ENCODE measurements at regions not wholly inside any gene's neighbourhood (a gene's known extent, or its start where the extent isn't known, plus 50 kb on each side); places are given as distances from the start of the nearest gene placed in this dataset.

DNA sequence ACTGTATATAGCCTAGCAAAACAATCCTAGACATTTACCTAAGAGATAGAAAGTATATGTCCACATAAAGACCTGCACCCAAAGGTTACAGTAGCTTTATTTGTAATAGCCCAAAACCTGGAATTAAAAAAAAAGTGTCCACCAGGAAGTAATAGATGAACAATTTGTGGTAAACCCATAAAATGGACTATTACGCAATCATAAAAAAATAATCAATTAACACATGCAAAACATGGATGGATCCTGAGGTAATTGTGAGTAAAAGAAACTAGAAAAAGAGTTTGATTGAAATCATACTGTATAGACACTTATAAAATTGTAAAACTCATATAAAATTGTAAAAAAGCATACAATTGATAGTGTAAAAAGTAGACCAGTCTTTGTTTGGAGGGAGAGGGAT, 673.0 kb upstream of the ZNF804A start:
- no peaks in the 10 kb centered on the region for H3K27me3 ChIP-seq (ENCODE audit: control insufficient read depth, insufficient read depth)
- WGBS: 94% methylated on average over 1 of the region's 1 CpG
- ATAC-seq: no peak
- H3K4me3 ChIP-seq (ENCODE audit: low read length): no peak overlapping the region
- no peak for DNase-seq
- H3K27ac ChIP-seq (ENCODE audit: low read length): no peak overlapping the region
- no peaks in the 10 kb centered on the region for H3K9me3 ChIP-seq (ENCODE audit: control insufficient read depth, low read length)
- intact Hi-C loops (cut with DNase I): no loop called here
- H3K4me1 ChIP-seq (ENCODE audit: control insufficient read depth, insufficient read depth, low read length): peaks cover 2% of the 10 kb centered on the region

DNA sequence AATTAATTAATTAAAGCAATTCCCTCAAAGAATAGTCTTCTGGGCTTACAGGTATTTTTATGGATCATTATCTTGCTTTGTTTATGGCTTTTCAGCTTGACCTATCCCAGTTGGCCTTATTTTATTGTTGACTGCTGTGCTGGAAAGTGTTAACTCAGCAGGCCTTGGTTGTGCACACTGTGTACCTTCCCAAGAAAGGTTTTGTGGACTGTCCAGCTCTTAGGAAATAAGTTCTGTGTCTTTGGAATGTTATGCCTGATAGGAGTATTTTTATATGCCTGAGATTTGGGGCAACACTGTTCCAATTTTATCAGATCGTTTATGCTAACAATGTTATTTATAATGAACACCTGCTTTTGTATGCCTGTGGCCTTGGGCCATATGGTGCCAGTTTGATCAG, 671.9 kb upstream of the ZNF804A start:
- peak in 1 of 2 donors; percentile 56 for ATAC-seq
- H3K4me1 ChIP-seq (ENCODE audit: control insufficient read depth, insufficient read depth, low read length): peaks cover 2% of the 10 kb centered on the region
- no peak for DNase-seq
- H3K27ac ChIP-seq (ENCODE audit: low read length): no peak overlapping the region
- H3K9me3 ChIP-seq (ENCODE audit: control insufficient read depth, low read length): no peaks in the 10 kb centered on the region
- WGBS: 77% methylated on average over 1 of the region's 1 CpG
- no peaks in the 10 kb centered on the region for H3K27me3 ChIP-seq (ENCODE audit: control insufficient read depth, insufficient read depth)
- intact Hi-C loops (cut with DNase I): no loop called here
- H3K4me3 ChIP-seq (ENCODE audit: low read length): no peak overlapping the region

DNA sequence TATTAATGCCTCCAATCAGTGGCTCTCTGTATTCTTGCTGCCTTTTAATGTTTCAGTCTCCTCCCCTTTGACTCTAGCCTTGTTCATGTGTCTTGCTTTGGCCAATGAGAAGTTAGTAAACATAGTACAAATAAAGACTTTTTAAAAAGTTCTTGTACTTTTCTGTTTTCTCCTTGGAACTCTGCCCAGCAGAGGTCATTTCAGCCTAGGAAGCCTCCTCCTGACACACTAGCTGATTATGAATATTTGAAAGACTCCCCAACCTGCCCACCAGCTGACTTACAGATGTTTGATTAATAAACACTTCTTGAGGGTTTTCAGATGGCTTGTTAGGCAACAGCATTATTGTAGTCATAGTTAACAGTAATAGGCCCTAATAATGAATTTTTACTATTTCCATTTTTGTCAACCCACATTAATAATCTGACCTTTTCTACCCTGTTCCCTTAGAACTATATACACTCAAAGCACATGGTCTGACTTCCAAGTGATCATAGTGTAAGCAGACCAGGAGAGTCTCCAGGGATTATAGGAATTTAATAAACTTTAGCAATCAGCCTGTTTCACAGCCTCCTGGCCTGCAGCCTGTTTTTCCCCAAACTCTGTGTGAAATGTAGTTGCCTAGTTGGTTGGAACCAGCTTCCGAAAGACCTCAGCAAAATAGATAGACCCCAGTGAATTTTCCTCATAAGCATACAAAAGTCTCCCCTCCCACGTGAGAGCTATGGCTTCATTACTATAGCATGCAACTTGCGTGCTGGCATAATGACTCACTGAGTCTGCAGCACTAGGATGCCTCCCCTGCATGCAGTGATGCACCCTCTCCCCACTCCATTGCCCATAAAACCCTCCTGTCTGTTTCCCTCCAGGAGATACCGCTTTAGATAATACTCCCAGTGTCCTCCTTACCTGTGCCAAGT, 670.7 kb upstream of the ZNF804A start:
- no peaks in the 10 kb centered on the region for H3K27me3 ChIP-seq (ENCODE audit: control insufficient read depth, insufficient read depth)
- H3K9me3 ChIP-seq (ENCODE audit: control insufficient read depth, low read length): no peaks in the 10 kb centered on the region
- peaks cover 2% of the 10 kb centered on the region for H3K4me1 ChIP-seq (ENCODE audit: control insufficient read depth, insufficient read depth, low read length)
- intact Hi-C loops (cut with DNase I): no loop called here
- ATAC-seq: peak in 1 of 2 donors; percentile 61
- WGBS: 63% methylated on average over 4 of the region's 4 CpGs
- H3K4me3 ChIP-seq (ENCODE audit: low read length): no peak overlapping the region
- no peak overlapping the region for H3K27ac ChIP-seq (ENCODE audit: low read length)
- peak in 1 of 3 donors; percentile 35 for DNase-seq

DNA sequence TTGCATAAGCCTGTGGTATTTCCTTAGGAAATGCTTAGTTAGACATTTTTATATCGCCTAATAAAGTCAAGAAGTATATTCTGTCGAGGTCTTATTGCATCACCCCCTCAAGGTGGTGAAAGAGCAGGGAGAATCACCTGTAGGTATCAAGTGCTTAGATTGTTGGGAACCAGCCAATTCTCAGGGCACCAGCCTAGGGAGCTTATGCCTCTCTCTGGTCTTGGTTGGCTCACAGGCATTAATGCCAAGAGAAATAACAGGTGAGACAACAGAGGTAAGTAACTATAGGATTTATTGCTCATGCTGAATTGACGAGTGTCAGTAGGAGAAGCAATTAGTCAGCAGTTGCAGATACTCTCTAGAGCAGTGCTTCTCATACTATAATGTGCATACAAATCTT, 663.3 kb upstream of the ZNF804A start:
- WGBS: 73% methylated on average over 3 of the region's 3 CpGs
- Histone ChIP-seq H3K27me3 (ENCODE audit: control insufficient read depth, insufficient read depth) (no peaks in the 10 kb centered on the region), H3K27ac (ENCODE audit: low read length) (no peak overlapping the region), H3K4me3 (ENCODE audit: low read length) (no peak overlapping the region), H3K4me1 (ENCODE audit: control insufficient read depth, insufficient read depth, low read length) (no peaks in the 10 kb centered on the region), H3K9me3 (ENCODE audit: control insufficient read depth, low read length) (no peaks in the 10 kb centered on the region)
- ATAC-seq (no peak), DNase-seq (no peak)
- intact Hi-C loops (cut with DNase I): no loop called here

DNA sequence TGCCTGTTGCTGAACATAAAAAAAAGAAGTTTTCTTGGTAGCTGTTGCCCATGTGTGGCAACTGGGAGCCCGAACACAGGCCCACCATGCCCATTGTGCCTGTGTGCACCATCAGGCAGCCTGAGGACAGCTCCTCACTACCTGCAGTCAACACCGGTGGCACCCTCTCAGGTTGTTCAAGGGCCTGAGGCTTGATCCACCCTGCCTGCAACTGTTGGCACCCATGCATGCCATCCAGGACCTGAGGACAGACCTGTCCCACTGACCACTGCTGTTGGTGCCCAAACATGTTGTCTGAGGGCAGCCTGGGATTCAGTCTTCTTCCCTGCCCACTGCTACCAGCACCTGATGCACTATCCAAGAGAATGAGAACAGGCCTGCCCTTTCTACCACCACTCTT, 661.1 kb upstream of the ZNF804A start:
- intact Hi-C loops (cut with DNase I): no loop called here
- DNase-seq (peak in 1 of 3 donors; percentile 4), ATAC-seq (no peak)
- Histone ChIP-seq H3K27me3 (ENCODE audit: control insufficient read depth, insufficient read depth) (no peaks in the 10 kb centered on the region), H3K4me3 (ENCODE audit: low read length) (no peak overlapping the region), H3K27ac (ENCODE audit: low read length) (no peak overlapping the region), H3K4me1 (ENCODE audit: control insufficient read depth, insufficient read depth, low read length) (no peaks in the 10 kb centered on the region), H3K9me3 (ENCODE audit: control insufficient read depth, low read length) (no peaks in the 10 kb centered on the region)
- WGBS: 81% methylated on average over 2 of the region's 2 CpGs

DNA sequence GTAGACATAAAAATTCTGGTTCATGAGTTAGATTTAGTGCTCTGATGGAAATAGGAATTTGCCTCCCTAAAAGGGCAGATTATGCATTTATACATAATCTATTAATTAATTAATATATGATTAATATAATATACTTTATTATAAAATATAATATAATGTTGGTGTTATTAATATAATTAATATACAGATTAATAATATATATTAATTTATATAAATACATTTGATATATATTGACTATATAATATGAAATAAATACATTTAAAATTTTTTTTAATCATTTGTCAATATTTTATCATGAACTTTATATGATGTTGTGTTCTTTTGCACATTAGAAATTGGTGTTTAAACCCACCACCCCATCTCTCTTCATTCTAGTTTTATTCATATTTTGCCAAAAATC, 652.1 kb upstream of the ZNF804A start:
- intact Hi-C loops (cut with DNase I): no loop called here
- ATAC-seq (no peak), DNase-seq (no peak)
- Histone ChIP-seq H3K4me1 (ENCODE audit: control insufficient read depth, insufficient read depth, low read length) (no peaks in the 10 kb centered on the region), H3K27me3 (ENCODE audit: control insufficient read depth, insufficient read depth) (no peaks in the 10 kb centered on the region), H3K4me3 (ENCODE audit: low read length) (no peak overlapping the region), H3K27ac (ENCODE audit: low read length) (no peak overlapping the region), H3K9me3 (ENCODE audit: control insufficient read depth, low read length) (no peaks in the 10 kb centered on the region)

DNA sequence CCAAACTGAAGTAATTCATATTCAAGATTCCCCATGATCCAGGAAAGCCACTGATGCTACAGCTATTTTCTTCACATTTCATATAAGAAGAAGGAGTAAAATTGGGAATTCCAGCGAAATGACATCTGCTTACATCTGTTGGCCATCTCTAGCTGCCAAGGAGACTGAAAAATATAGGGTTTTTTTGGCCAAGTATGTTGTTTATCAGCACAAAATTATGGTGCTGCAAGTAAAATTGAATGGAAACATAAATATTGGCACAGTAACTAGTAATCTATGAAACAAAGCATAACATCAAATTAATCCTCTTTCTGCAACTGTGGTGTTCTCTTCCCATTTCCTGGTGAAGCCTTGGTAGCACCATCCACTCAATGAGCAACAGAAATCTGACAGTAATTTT, 649.5 kb upstream of the ZNF804A start:
- no peak for ATAC-seq
- no peak for DNase-seq
- 53% methylated on average over 1 of the region's 1 CpG for WGBS

DNA sequence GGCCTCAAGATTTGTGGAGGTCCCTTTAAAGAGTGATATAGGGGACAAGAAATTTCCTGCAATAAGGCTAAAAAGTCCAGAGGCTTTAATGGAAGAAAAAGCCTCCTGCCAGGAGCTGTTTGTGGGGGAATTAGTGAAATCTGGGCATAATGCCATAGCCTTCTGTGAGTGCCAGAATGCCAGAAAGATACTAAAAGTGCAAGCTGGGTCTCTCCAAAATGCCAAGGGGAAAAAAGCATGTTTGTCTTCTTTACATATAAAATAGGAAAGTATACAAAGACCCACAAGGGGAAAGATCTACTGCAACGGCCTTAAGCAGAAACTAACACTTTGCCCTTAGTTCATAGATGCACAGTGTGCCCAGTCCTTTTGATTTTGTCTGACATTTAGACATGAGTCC, 647.7 kb upstream of the ZNF804A start:
- H3K27ac ChIP-seq (ENCODE audit: low read length): no peak overlapping the region
- no peak overlapping the region for H3K4me3 ChIP-seq (ENCODE audit: low read length)
- no peaks in the 10 kb centered on the region for H3K9me3 ChIP-seq (ENCODE audit: control insufficient read depth, low read length)
- intact Hi-C loops (cut with DNase I): no loop called here
- no peaks in the 10 kb centered on the region for H3K4me1 ChIP-seq (ENCODE audit: control insufficient read depth, insufficient read depth, low read length)
- no peak for DNase-seq
- no peak for ATAC-seq
- WGBS: 67% methylated on average over 1 of the region's 1 CpG
- H3K27me3 ChIP-seq (ENCODE audit: control insufficient read depth, insufficient read depth): no peaks in the 10 kb centered on the region

More for the DNA sequence above, 649.5 kb upstream of the ZNF804A start:
- Histone ChIP-seq H3K4me3 (ENCODE audit: low read length) (no peak overlapping the region), H3K4me1 (ENCODE audit: control insufficient read depth, insufficient read depth, low read length) (no peaks in the 10 kb centered on the region), H3K9me3 (ENCODE audit: control insufficient read depth, low read length) (no peaks in the 10 kb centered on the region), H3K27me3 (ENCODE audit: control insufficient read depth, insufficient read depth) (no peaks in the 10 kb centered on the region), H3K27ac (ENCODE audit: low read length) (no peak overlapping the region)
- intact Hi-C loops (cut with DNase I): no loop called here

DNA sequence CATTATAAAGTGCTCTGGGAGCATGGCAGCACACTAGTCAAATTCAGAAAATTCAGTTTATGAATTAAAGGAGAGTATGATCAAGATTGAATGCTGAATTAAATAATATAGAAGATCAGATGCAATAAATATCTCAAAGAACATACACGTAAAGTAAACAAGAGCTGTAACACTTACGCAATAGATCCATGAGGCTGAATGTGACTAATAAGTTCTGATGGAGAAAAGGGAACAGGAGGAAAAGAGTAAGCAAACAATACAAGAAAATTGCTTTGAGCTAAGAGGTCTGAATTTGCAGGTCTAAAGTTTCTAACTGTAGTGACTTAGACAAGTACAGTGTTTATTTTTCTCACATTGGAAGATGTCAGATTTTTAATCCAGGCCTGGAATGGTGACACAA, 646.7 kb upstream of the ZNF804A start:
- H3K4me3 ChIP-seq (ENCODE audit: low read length): no peak overlapping the region
- 92% methylated on average over 2 of the region's 2 CpGs for WGBS
- no peak for DNase-seq
- intact Hi-C loops (cut with DNase I): no loop called here
- no peaks in the 10 kb centered on the region for H3K4me1 ChIP-seq (ENCODE audit: control insufficient read depth, insufficient read depth, low read length)
- no peak for ATAC-seq
- no peaks in the 10 kb centered on the region for H3K9me3 ChIP-seq (ENCODE audit: control insufficient read depth, low read length)
- H3K27ac ChIP-seq (ENCODE audit: low read length): no peak overlapping the region
- no peaks in the 10 kb centered on the region for H3K27me3 ChIP-seq (ENCODE audit: control insufficient read depth, insufficient read depth)

DNA sequence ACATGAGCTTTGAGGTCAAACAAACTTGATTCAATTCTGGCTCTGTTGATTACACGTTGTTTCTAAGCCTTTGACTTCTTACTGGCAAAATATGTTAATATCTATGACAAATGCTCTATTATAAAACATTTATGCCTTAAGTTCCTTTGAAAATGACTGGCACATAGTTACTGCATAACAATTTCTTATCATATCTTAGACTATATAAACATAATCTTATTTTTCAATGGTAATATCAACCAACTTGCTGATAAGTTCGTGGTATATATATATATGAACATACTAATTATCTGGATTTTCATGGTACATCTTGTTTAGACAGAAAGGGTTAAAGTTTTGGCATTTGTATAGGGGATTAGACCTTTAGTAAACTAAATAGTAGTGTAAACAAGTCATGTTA, 645.6 kb upstream of the ZNF804A start:
- ATAC-seq: no peak
- no peak for DNase-seq
- Histone ChIP-seq H3K9me3 (ENCODE audit: control insufficient read depth, low read length) (no peaks in the 10 kb centered on the region), H3K27ac (ENCODE audit: low read length) (no peak overlapping the region), H3K27me3 (ENCODE audit: control insufficient read depth, insufficient read depth) (no peaks in the 10 kb centered on the region), H3K4me3 (ENCODE audit: low read length) (no peak overlapping the region), H3K4me1 (ENCODE audit: control insufficient read depth, insufficient read depth, low read length) (no peaks in the 10 kb centered on the region)
- 61% methylated on average over 2 of the region's 2 CpGs for WGBS
- intact Hi-C loops (cut with DNase I): no loop called here

DNA sequence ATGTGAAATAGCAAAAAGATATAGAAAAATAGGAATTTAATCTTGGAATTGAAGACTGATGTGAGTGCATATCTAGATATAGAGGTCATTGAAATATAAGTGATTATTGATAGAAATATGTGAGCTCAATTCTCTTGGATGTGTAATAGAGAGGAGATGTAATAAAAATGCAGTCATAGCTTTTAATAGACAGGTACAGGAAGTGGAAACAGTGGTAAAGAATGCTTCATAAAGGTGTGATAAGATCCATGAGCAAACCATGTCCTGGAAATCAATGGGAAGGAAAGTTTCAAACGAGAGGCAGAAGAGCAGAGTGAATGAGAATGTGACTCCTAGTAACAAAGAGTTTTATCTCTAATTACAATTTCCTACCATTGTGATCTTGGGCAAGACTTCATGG, 634.7 kb upstream of the ZNF804A start:
- WGBS: 53% methylated on average over 1 of the region's 1 CpG
- no peak overlapping the region for H3K4me3 ChIP-seq (ENCODE audit: low read length)
- ATAC-seq: no peak
- intact Hi-C loops (cut with DNase I): no loop called here
- no peaks in the 10 kb centered on the region for H3K27me3 ChIP-seq (ENCODE audit: control insufficient read depth, insufficient read depth)
- H3K9me3 ChIP-seq (ENCODE audit: control insufficient read depth, low read length): no peaks in the 10 kb centered on the region
- H3K4me1 ChIP-seq (ENCODE audit: control insufficient read depth, insufficient read depth, low read length): no peaks in the 10 kb centered on the region
- no peak for DNase-seq
- no peak overlapping the region for H3K27ac ChIP-seq (ENCODE audit: low read length)

DNA sequence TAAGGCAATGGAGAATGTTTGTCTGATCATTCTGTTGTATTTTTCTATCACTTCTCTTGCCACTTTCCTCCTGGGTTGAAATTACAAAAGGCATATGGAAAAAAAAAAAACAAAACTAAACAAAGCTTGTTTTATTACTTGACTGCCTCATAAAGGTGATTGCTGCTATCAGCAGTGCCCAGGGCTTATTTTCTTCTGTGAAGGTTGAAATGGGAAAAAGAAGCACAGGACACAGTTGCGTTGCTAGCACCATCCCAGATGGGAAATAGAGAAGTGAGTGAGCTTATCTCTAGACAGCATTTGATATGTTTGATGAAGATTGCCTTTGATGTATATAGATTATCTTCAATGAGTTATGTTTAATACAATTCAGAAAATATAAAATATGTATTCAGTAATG, 633.8 kb upstream of the ZNF804A start:
- Histone ChIP-seq H3K9me3 (ENCODE audit: control insufficient read depth, low read length) (no peaks in the 10 kb centered on the region), H3K27me3 (ENCODE audit: control insufficient read depth, insufficient read depth) (no peaks in the 10 kb centered on the region), H3K4me1 (ENCODE audit: control insufficient read depth, insufficient read depth, low read length) (no peaks in the 10 kb centered on the region), H3K27ac (ENCODE audit: low read length) (no peak overlapping the region), H3K4me3 (ENCODE audit: low read length) (no peak overlapping the region)
- WGBS: 66% methylated on average over 1 of the region's 1 CpG
- intact Hi-C loops (cut with DNase I): no loop called here
- DNase-seq: no peak
- ATAC-seq: no peak
